ENCODE measurements at regions not wholly inside any gene's neighbourhood (a gene's known extent, or its start where the extent isn't known, plus 50 kb on each side); places are given as distances from the start of the nearest gene placed in this dataset.

GRCh38 chr10:2460812-2461211 is 606.5 kb upstream of the PFKP start:
- no peak for ATAC-seq
- 71 to 84% (median 75%) methylated on average over 1 of the region's 1 CpG for WGBS, 3 donors
- Histone ChIP-seq H3K4me1 (no peaks in the 10 kb centered on the region), H3K36me3 (ENCODE audit: insufficient read depth in 1 of 2, low read depth in 1 of 2) (no peaks in the 10 kb centered on the region), H3K27me3 (ENCODE audit: insufficient read depth in 3 of 3, low read length in 2 of 3) (no peaks in the 10 kb centered on the region), H3K9me3 (no peaks in the 10 kb centered on the region), H3K4me3 (no peak overlapping the region), H3K27ac (no peak overlapping the region)
- intact Hi-C loops (cut with DNase I) = no loop called here
- no peak for TF ChIP-seq CTCF (IDR thresholded peaks at IDR 0.05)
- no peak for DNase-seq

DNA sequence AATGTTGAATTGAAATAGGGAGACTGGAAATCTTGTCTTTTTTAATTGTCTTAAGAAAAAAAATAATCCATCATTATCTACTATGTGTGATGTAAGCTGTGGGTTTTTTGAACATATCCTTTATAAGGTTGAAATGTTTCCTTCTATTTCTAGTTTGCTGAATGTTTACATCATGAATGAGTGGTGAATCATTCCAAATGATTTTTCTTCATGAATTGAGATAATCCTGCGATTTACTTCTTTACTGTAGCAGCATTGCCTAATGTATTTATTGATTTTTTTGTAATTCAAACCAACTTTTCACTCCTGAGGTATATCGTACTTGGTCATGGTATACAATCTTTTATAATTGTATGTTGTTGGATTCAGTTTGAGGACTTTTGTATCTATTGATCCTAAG is 607.6 kb upstream of the PFKP start:
- H3K27ac ChIP-seq = no peak overlapping the region
- H3K36me3 ChIP-seq (ENCODE audit: insufficient read depth in 1 of 2, low read depth in 1 of 2) = no peaks in the 10 kb centered on the region
- no peaks in the 10 kb centered on the region for H3K4me1 ChIP-seq
- no peaks in the 10 kb centered on the region for H3K9me3 ChIP-seq
- no peak overlapping the region for H3K4me3 ChIP-seq
- intact Hi-C loops (cut with DNase I) = no loop called here
- TF ChIP-seq CTCF (IDR thresholded peaks at IDR 0.05) = no peak
- ATAC-seq (no peak), DNase-seq (no peak)
- WGBS, 3 donors = 77 to 81% (median 78%) methylated on average over 2 of the region's 2 CpGs
- no peaks in the 10 kb centered on the region for H3K27me3 ChIP-seq (ENCODE audit: insufficient read depth in 3 of 3, low read length in 2 of 3)

DNA sequence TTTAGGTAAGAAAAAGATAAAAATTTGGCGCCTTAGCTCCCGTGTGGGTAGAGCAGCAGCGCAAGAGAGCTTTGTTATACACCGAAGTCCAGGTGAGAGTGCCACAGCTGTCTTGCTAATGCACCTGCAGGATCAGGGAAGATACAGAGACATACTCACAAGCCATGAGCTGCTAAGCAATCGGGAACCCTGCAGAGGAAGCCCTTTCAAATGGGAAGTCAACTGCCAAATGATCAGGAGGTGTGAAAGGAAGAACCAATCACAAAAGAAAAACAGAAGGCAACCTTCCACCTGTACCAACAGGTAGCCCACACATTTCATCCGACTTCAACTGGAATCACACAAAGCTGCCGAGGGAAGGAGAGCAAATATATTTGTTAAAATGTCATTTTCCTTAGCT is 610.5 kb upstream of the PFKP start:
- H3K27ac ChIP-seq = no peak overlapping the region
- WGBS, 3 donors = 69 to 77% (median 70%) methylated on average over 7 of the region's 7 CpGs
- ATAC-seq = no peak

GRCh38 chr10:2445370-2445769 is 622.0 kb upstream of the PFKP start:
- DNase-seq (no peak), ATAC-seq (no peak)
- H3K9me3 ChIP-seq = no peaks in the 10 kb centered on the region
- H3K27ac ChIP-seq = no peak overlapping the region
- WGBS, 3 donors = 48 to 55% (median 49%) methylated on average over 10 of the region's 10 CpGs
- H3K27me3 ChIP-seq (ENCODE audit: insufficient read depth in 3 of 3, low read length in 2 of 3) = no peaks in the 10 kb centered on the region
- TF ChIP-seq CTCF (IDR thresholded peaks at IDR 0.05) = no peak
- H3K4me3 ChIP-seq = no peak overlapping the region
- H3K4me1 ChIP-seq = no peaks in the 10 kb centered on the region
- H3K36me3 ChIP-seq (ENCODE audit: insufficient read depth in 1 of 2, low read depth in 1 of 2) = no peaks in the 10 kb centered on the region
- intact Hi-C loops (cut with DNase I) = no loop called here

More for the DNA sequence above, 610.5 kb upstream of the PFKP start:
- Histone ChIP-seq H3K27me3 (ENCODE audit: insufficient read depth in 3 of 3, low read length in 2 of 3) (no peaks in the 10 kb centered on the region), H3K4me3 (no peak overlapping the region), H3K4me1 (no peaks in the 10 kb centered on the region), H3K9me3 (no peaks in the 10 kb centered on the region), H3K36me3 (ENCODE audit: insufficient read depth in 1 of 2, low read depth in 1 of 2) (no peaks in the 10 kb centered on the region)
- intact Hi-C loops (cut with DNase I) = no loop called here
- no peak for TF ChIP-seq CTCF (IDR thresholded peaks at IDR 0.05)
- no peak for DNase-seq

GRCh38 chr10:2439983-2440382 is 627.4 kb upstream of the PFKP start:
- no peak for TF ChIP-seq CTCF (IDR thresholded peaks at IDR 0.05)

More at GRCh38 chr10:2439983-2440382, 627.4 kb upstream of the PFKP start:
- intact Hi-C loops (cut with DNase I) = no loop called here
- DNase-seq (no peak), ATAC-seq (no peak)
- no peak overlapping the region for H3K4me3 ChIP-seq
- 41 to 46% (median 44%) methylated on average over 4 of the region's 4 CpGs for WGBS, 3 donors
- no peaks in the 10 kb centered on the region for H3K36me3 ChIP-seq (ENCODE audit: insufficient read depth in 1 of 2, low read depth in 1 of 2)
- H3K4me1 ChIP-seq = no peaks in the 10 kb centered on the region
- H3K27ac ChIP-seq = no peak overlapping the region
- no peaks in the 10 kb centered on the region for H3K9me3 ChIP-seq
- peaks cover 0 to 3% (median 0%) of the 10 kb centered on the region in 3 donors for H3K27me3 ChIP-seq (ENCODE audit: insufficient read depth in 3 of 3, low read length in 2 of 3)
